LNCAP (cell line): ENCODE measurements at regions not wholly inside any gene's neighbourhood (a gene's known extent, or its start where the extent isn't known, plus 50 kb on each side); places are given as distances from the start of the nearest gene placed in this dataset.

Experiments used
- CTCF ChIP-seq: fragments of 450-650 bp; IDR thresholded peaks from 2 replicates; pipeline ENCODE4 v1.5.1; 2017; ENCODE audit warnings: mild to moderate bottlenecking

GRCh38 chr1:244271004-244271403 is 180.7 kb downstream of the ADSS2 start:
- no peak for TF ChIP-seq CTCF

- TF ChIP-seq CTCF: no peak
Observed at GRCh38 chr1:244271691-244272308, 179.9 kb downstream of the ADSS2 start.

- peak; percentile 100 for TF ChIP-seq CTCF
Observed at GRCh38 chr1:244272471-244273261, 179.0 kb downstream of the ADSS2 start.

- no peak for TF ChIP-seq CTCF
Observed at GRCh38 chr1:244273262-244273844, 178.4 kb downstream of the ADSS2 start.

- no peak for TF ChIP-seq CTCF
Observed at GRCh38 chr1:244273845-244274619, 177.7 kb downstream of the ADSS2 start.

GRCh38 chr1:244276646-244277045 is 175.1 kb downstream of the ADSS2 start:
- TF ChIP-seq CTCF: no peak

- TF ChIP-seq CTCF: no peak
Observed at GRCh38 chr1:244280201-244280600, 171.5 kb downstream of the ADSS2 start.
